Glomerular visceral epithelial cell (primary cell): ENCODE measurements at regions not wholly inside any gene's neighbourhood (a gene's known extent, or its start where the extent isn't known, plus 50 kb on each side); places are given as distances from the start of the nearest gene placed in this dataset.

Experiments used
- DNase-seq: peaks from one replicate; pipeline ENCODE4 v3.0.0-alpha.2; 2016; ENCODE audit errors: extremely low spot score

GRCh38 chr12:130102266-130102665 lies 60.0 kb upstream of the FZD10 start:
- DNase-seq, result no peak

GRCh38 chr12:130104571-130105106 lies 57.6 kb upstream of the FZD10 start:
- no peak for DNase-seq

GRCh38 chr12:130109062-130109945 lies 53.0 kb upstream of the FZD10 start:
- no peak for DNase-seq

DNA sequence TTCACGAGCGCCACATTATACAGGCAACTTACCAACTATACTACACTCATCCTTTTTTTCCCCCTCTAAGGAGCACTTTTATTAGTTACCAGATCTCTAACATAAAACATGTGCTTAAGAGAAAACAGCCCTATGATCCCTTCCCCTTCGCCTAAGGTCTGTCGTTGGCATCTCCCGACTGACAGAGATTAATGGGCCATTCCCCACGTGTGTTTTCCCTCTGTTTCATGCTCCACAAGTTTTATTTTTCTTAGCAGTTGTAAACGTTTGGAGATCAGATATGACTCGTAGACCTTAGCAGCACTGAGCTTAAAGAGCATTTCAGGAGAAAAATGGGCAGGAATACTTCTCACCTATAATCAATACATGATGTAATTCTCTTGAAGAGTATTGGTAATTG lies 51.4 kb upstream of the FZD10 start:
- DNase-seq, result no peak

DNA sequence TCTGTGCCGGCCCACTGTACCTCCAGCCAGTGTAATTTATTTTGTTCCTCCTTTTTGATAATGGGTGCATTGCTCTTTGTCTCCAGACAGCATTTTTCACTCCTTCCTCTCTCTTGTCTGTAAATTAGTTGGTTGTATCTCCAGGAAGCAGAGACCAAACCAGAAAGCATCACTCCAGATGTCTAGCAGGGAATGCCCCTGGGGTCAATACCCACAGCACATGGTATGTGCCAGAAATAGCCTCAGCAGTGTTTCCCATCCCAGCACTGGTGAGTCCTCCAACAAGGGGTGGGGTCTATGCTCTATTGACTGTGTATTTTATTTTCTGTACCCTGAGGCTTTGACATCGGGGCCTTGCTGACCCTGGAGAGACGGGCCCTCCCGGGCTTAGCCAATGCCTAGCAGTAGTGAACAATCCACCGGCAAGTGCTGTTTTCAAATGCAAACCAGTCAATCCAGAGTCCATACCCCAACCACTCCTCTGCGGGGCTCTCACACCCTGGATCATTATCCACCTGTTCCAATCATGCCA lies 50.2 kb upstream of the FZD10 start:
- DNase-seq, result no peak
